GM19035 (cell line): ENCODE measurements at regions not wholly inside any gene's neighbourhood (a gene's known extent, or its start where the extent isn't known, plus 50 kb on each side); places are given as distances from the start of the nearest gene placed in this dataset.

ENCODE experiments used
- ATAC-seq: cut with Tn5 transposase; IDR thresholded peaks from one replicate; pipeline ENCODE4 v1.9.1; 2021; ENCODE audit not compliant: unreplicated experiment

GRCh38 chr7:125675640-125676039, 746.0 kb upstream of the POT1 start:
- no peak for ATAC-seq

- ATAC-seq, result no peak
These were observed 745.5 kb upstream of the POT1 start for GRCh38 chr7:125675169-125675568.

GRCh38 chr7:125670926-125671572, 741.4 kb upstream of the POT1 start:
- no peak for ATAC-seq

GRCh38 chr7:125668321-125668993, 738.8 kb upstream of the POT1 start:
- no peak for ATAC-seq

- ATAC-seq, result no peak
These were observed 735.0 kb upstream of the POT1 start for GRCh38 chr7:125664625-125665024.

- no peak for ATAC-seq
These were observed 734.3 kb upstream of the POT1 start for GRCh38 chr7:125663961-125664360.

GRCh38 chr7:125661677-125662076, 732.1 kb upstream of the POT1 start:
- no peak for ATAC-seq

- no peak for ATAC-seq
These were observed 731.4 kb upstream of the POT1 start for GRCh38 chr7:125661006-125661405.

GRCh38 chr7:125654076-125654475, 724.5 kb upstream of the POT1 start:
- ATAC-seq, result no peak

GRCh38 chr7:125651823-125652528, 722.4 kb upstream of the POT1 start:
- ATAC-seq, result no peak

GRCh38 chr7:125648543-125648942, 718.9 kb upstream of the POT1 start:
- no peak for ATAC-seq

- no peak for ATAC-seq
These were observed 716.1 kb upstream of the POT1 start for GRCh38 chr7:125645770-125646169.

- no peak for ATAC-seq
These were observed 714.5 kb upstream of the POT1 start for GRCh38 chr7:125644109-125644508.

- ATAC-seq, result no peak
These were observed 713.7 kb upstream of the POT1 start for GRCh38 chr7:125643302-125643701.

- no peak for ATAC-seq
These were observed 712.3 kb upstream of the POT1 start for GRCh38 chr7:125641884-125642283.

- ATAC-seq, result no peak
These were observed 706.8 kb upstream of the POT1 start for GRCh38 chr7:125636320-125636962.

GRCh38 chr7:125618516-125618915, 688.9 kb upstream of the POT1 start:
- ATAC-seq, result no peak

- ATAC-seq, result no peak
These were observed 682.0 kb upstream of the POT1 start for GRCh38 chr7:125611582-125611981.

- no peak for ATAC-seq
These were observed 677.0 kb upstream of the POT1 start for GRCh38 chr7:125606671-125607070.

GRCh38 chr7:125605241-125605640, 675.6 kb upstream of the POT1 start:
- ATAC-seq, result no peak

- ATAC-seq, result no peak
These were observed 672.8 kb upstream of the POT1 start for GRCh38 chr7:125602441-125602840.

GRCh38 chr7:125599387-125599786, 669.8 kb upstream of the POT1 start:
- ATAC-seq, result no peak
